Activated CD8-positive, alpha-beta memory T cell treated with anti-CD3 and anti-CD28 coated beads, Interleukin-2, amount 10 ng/mL, durations not matched to agents 7 days and 5 days (primary cell): ENCODE measurements at regions not wholly inside any gene's neighbourhood (a gene's known extent, or its start where the extent isn't known, plus 50 kb on each side); places are given as distances from the start of the nearest gene placed in this dataset.
A peak's percentile ranks its signal among the peaks of the same experiment; 100 is the strongest.

ENCODE experiments used
- ATAC-seq: fragments of 150-1000 bp; cut with Tn5 transposase; one replicate; pipeline ENCODE4 v1.10.0; 2021; ENCODE audit warnings: moderate library complexity
- CTCF ChIA-PET: fragments of 350-600 bp; sonication (Branson Sonifier 250); formaldehyde crosslinking; loops from one replicate; lab custom pipeline; 2021; ENCODE audit warnings: antibody characterized with exemption; lab: Charles Lee
- DNase-seq: peaks from one replicate; pipeline ENCODE4 v3.0.0-alpha.2; 2020
- H3K27ac Mint-ChIP-seq: one replicate; pipeline ENCODE4 v1.8.0; 2021; ENCODE audit warnings: mild to moderate bottlenecking, mixed read lengths
- H3K27me3 Mint-ChIP-seq: one replicate; pipeline ENCODE4 v1.8.0; 2021; ENCODE audit warnings: mixed read lengths
- H3K36me3 Mint-ChIP-seq: one replicate; pipeline ENCODE4 v1.8.0; 2021; ENCODE audit warnings: mild to moderate bottlenecking, mixed read lengths
- H3K4me1 Mint-ChIP-seq: one replicate; pipeline ENCODE4 v1.8.0; 2021; ENCODE audit warnings: mixed read lengths
- H3K4me3 Mint-ChIP-seq: one replicate; pipeline ENCODE4 v1.8.0; 2021; ENCODE audit warnings: mild to moderate bottlenecking, moderate library complexity, mixed read lengths
- H3K9me3 Mint-ChIP-seq: one replicate; pipeline ENCODE4 v1.8.0; 2022; ENCODE audit warnings: low read depth, mixed read lengths

- Mint-ChIP-seq H3K27ac (no peak overlapping the region), H3K9me3 (no peaks in the 10 kb centered on the region), H3K36me3 (no peaks in the 10 kb centered on the region), H3K4me3 (no peak overlapping the region), H3K27me3 (peaks cover 53% of the 10 kb centered on the region), H3K4me1 (peaks cover 2% of the 10 kb centered on the region)
- CTCF ChIA-PET: no interaction called here
- ATAC-seq (no peak), DNase-seq (no peak)
These were observed 181.9 kb upstream of the PFN2 start for GRCh38 chr3:150152567-150152966.

GRCh38 chr3:150150633-150151032 lies 179.9 kb upstream of the PFN2 start:
- H3K27me3 Mint-ChIP-seq: peaks cover 50% of the 10 kb centered on the region
- H3K4me1 Mint-ChIP-seq: peaks cover 7% of the 10 kb centered on the region
- no peak for DNase-seq
- no peaks in the 10 kb centered on the region for H3K36me3 Mint-ChIP-seq
- no peak overlapping the region for H3K27ac Mint-ChIP-seq
- no peak for ATAC-seq
- H3K4me3 Mint-ChIP-seq: no peak overlapping the region
- H3K9me3 Mint-ChIP-seq: no peaks in the 10 kb centered on the region
- CTCF ChIA-PET: no interaction called here

DNA sequence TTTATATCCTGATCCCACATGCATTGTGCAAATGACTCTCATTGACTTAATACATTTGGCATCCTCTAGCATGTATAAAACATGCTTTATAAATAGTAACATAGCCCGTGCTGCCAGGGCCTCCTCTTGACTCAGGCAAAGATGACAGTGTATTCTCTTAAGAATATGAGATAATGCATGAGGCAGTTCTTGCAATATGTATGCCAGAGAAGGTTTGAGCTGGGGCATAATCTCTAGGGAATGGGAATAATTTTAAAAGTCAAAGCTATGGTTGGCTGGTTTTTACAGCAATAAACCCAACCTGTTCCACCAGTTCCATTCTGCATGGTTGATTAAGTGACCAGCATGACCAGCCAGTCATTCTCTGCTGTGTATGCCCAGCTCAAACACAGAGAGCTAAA lies 179.0 kb upstream of the PFN2 start:
- Mint-ChIP-seq H3K9me3 (no peaks in the 10 kb centered on the region), H3K4me3 (no peak overlapping the region), H3K4me1 (peaks cover 7% of the 10 kb centered on the region), H3K36me3 (no peaks in the 10 kb centered on the region), H3K27ac (no peak overlapping the region), H3K27me3 (peaks cover 45% of the 10 kb centered on the region)
- DNase-seq: no peak
- no peak for ATAC-seq
- CTCF ChIA-PET: no interaction called here

- ATAC-seq: no peak
- CTCF ChIA-PET: interaction anchor here (1.2 kb wide), 1 partner anchor 36 kb away, joined by 4 read pairs; no protein-coding TSS in a partner anchor
- Mint-ChIP-seq H3K27ac (no peak overlapping the region), H3K27me3 (peaks cover 45% of the 10 kb centered on the region), H3K4me3 (no peak overlapping the region), H3K4me1 (peaks cover 7% of the 10 kb centered on the region), H3K36me3 (no peaks in the 10 kb centered on the region), H3K9me3 (no peaks in the 10 kb centered on the region)
- DNase-seq: no peak
These were observed 177.5 kb upstream of the PFN2 start for GRCh38 chr3:150148227-150148626.

GRCh38 chr3:150147776-150148175 lies 177.1 kb upstream of the PFN2 start:
- Mint-ChIP-seq H3K36me3 (no peaks in the 10 kb centered on the region), H3K9me3 (no peaks in the 10 kb centered on the region), H3K4me3 (no peak overlapping the region), H3K27ac (no peak overlapping the region), H3K27me3 (peaks cover 41% of the 10 kb centered on the region), H3K4me1 (peaks cover 7% of the 10 kb centered on the region)
- CTCF ChIA-PET: interaction anchor here (1.2 kb wide), 1 partner anchor 36 kb away, joined by 4 read pairs; no protein-coding TSS in a partner anchor
- no peak for DNase-seq
- ATAC-seq: no peak

DNA sequence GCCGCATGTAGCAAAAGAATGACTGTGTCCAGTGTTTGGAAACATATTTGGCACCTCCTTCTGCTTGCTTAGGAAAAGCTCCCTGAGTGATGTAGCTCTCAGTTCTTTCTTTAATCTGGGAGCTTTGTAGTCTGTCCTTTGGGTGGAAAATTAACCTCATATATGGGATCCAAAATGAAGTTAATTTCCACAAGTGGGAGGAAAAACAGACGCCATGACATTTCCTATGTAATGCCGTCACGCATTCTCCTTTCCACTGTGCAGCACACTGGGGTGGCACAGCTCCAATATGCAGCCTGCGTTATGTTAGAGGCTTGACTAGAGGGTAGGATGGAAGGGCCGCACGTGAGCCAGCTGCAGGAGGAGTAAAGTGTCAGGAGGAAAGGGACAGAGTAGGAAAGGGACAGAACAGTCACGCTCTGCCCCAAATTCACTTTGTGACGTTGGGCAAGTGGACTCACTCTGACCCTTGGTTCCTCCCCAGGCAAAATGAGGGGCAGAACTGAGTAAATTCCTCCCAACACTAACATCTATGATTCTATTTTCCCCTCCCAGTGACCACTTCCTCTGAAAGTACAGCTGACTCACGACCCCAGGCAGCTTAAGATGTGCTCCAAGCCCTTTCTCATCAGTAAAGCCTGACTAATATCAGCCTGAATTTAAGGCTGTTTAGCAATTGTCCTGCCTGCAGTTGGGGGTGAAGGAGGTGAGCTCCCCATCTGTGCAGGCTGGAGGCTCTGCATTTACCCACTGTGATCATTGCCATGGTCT lies 176.5 kb upstream of the PFN2 start:
- peak; percentile 23 for ATAC-seq
- Mint-ChIP-seq H3K36me3 (no peaks in the 10 kb centered on the region), H3K9me3 (no peaks in the 10 kb centered on the region), H3K4me1 (peaks cover 7% of the 10 kb centered on the region), H3K27ac (no peak overlapping the region), H3K4me3 (no peak overlapping the region), H3K27me3 (peaks cover 35% of the 10 kb centered on the region)
- CTCF ChIA-PET: interaction anchor here (1.2 kb wide), 1 partner anchor 37 kb away, joined by 4 read pairs; no protein-coding TSS in a partner anchor
- DNase-seq: no peak

GRCh38 chr3:150145659-150146058 lies 175.0 kb upstream of the PFN2 start:
- H3K27ac Mint-ChIP-seq: no peak overlapping the region
- no peaks in the 10 kb centered on the region for H3K9me3 Mint-ChIP-seq
- no peak for ATAC-seq
- CTCF ChIA-PET: no interaction called here
- peaks cover 7% of the 10 kb centered on the region for H3K4me1 Mint-ChIP-seq
- peaks cover 27% of the 10 kb centered on the region for H3K27me3 Mint-ChIP-seq
- DNase-seq: no peak
- H3K4me3 Mint-ChIP-seq: no peak overlapping the region
- no peaks in the 10 kb centered on the region for H3K36me3 Mint-ChIP-seq

GRCh38 chr3:150144191-150144708 lies 173.6 kb upstream of the PFN2 start:
- H3K36me3 Mint-ChIP-seq: no peaks in the 10 kb centered on the region
- ATAC-seq (no peak), DNase-seq (no peak)
- H3K9me3 Mint-ChIP-seq: no peaks in the 10 kb centered on the region
- no peak overlapping the region for H3K4me3 Mint-ChIP-seq
- peaks cover 18% of the 10 kb centered on the region for H3K27me3 Mint-ChIP-seq
- peaks cover 7% of the 10 kb centered on the region for H3K4me1 Mint-ChIP-seq
- H3K27ac Mint-ChIP-seq: no peak overlapping the region
- CTCF ChIA-PET: no interaction called here

DNA sequence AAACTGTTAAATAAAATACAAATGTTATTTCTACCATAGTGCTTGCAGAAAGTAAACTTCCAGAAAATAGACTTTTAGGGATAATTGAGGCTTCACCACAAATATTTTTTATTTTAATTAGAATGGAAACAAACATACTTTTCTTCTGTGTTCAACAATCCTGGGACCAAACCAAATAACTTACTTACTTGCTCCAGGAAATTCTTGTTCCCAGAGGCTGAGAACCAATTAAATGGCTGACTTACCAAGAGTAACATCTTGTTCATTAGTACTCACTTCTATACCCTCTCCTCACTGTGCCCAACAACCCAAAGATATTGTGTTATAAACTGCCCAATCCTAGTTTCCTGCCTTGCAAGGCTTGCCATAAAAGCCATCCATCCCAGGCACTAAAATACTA lies 172.2 kb upstream of the PFN2 start:
- no peak for DNase-seq
- ATAC-seq: no peak
- no peak overlapping the region for H3K27ac Mint-ChIP-seq
- CTCF ChIA-PET: no interaction called here
- no peaks in the 10 kb centered on the region for H3K9me3 Mint-ChIP-seq
- no peak overlapping the region for H3K4me3 Mint-ChIP-seq
- peaks cover 7% of the 10 kb centered on the region for H3K4me1 Mint-ChIP-seq
- H3K36me3 Mint-ChIP-seq: no peaks in the 10 kb centered on the region
- peaks cover 12% of the 10 kb centered on the region for H3K27me3 Mint-ChIP-seq

GRCh38 chr3:150141790-150142326 lies 171.2 kb upstream of the PFN2 start:
- Mint-ChIP-seq H3K9me3 (no peaks in the 10 kb centered on the region), H3K4me1 (no peaks in the 10 kb centered on the region), H3K36me3 (no peaks in the 10 kb centered on the region), H3K4me3 (no peak overlapping the region), H3K27me3 (peaks cover 16% of the 10 kb centered on the region), H3K27ac (no peak overlapping the region)
- no peak for DNase-seq
- no peak for ATAC-seq
- CTCF ChIA-PET: no interaction called here

- Mint-ChIP-seq H3K27me3 (peaks cover 22% of the 10 kb centered on the region), H3K4me3 (no peak overlapping the region), H3K9me3 (no peaks in the 10 kb centered on the region), H3K4me1 (no peaks in the 10 kb centered on the region), H3K36me3 (no peaks in the 10 kb centered on the region), H3K27ac (no peak overlapping the region)
- ATAC-seq (no peak), DNase-seq (no peak)
- CTCF ChIA-PET: no interaction called here
These were observed 170.1 kb upstream of the PFN2 start for GRCh38 chr3:150140614-150141321.

GRCh38 chr3:150138824-150139223 lies 168.1 kb upstream of the PFN2 start:
- Mint-ChIP-seq H3K27me3 (peaks cover 21% of the 10 kb centered on the region), H3K4me3 (no peak overlapping the region), H3K4me1 (no peaks in the 10 kb centered on the region), H3K36me3 (no peaks in the 10 kb centered on the region), H3K27ac (no peak overlapping the region), H3K9me3 (no peaks in the 10 kb centered on the region)
- no peak for ATAC-seq
- CTCF ChIA-PET: no interaction called here
- DNase-seq: no peak

- Mint-ChIP-seq H3K27me3 (peaks cover 34% of the 10 kb centered on the region), H3K4me1 (no peaks in the 10 kb centered on the region), H3K27ac (no peak overlapping the region), H3K4me3 (no peak overlapping the region), H3K9me3 (no peaks in the 10 kb centered on the region), H3K36me3 (no peaks in the 10 kb centered on the region)
- DNase-seq: no peak
- no peak for ATAC-seq
- CTCF ChIA-PET: interaction anchor here (0.9 kb wide), 1 partner anchor 10 kb away, joined by 4 read pairs; no protein-coding TSS in a partner anchor
These were observed 165.5 kb upstream of the PFN2 start for GRCh38 chr3:150136242-150136641.
